ENCODE measurements at regions not wholly inside any gene's neighbourhood (a gene's known extent, or its start where the extent isn't known, plus 50 kb on each side); places are given as distances from the start of the nearest gene placed in this dataset.

DNA sequence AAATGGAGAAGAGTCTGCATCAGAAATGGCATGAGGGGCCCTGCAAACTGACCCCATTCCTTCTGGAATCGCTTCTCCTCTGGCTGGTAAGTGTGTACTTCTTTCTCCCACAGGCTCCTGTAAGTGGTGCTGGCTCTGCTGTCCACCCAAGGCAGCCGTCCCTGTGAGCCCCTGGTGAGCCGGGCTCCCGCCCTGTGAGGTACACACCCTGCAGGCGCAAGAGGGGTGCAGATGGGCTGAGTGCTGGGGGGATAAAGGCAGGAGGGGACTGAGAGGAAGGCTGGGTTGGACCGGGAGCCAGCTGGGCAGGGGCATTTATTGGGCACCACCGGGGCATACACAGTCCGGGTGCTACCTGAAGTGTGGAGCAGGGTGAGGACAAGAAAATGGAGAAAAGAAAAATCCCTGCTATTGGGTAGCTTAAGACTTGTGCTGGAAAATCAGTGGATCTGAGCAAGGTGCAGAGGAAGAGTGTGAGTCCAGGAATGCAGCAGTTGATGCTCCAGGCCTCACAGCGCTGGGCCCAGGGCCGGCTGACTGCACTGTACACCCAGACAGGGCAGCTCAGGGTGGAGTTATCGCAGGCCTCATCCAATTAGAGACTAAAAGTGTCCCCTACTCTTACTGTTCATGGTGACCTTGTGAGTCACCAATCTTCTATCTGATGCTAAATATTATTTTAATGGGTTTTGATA is 455.1 kb upstream of the B3GAT1 start:
- TF ChIP-seq, protein P1, sequence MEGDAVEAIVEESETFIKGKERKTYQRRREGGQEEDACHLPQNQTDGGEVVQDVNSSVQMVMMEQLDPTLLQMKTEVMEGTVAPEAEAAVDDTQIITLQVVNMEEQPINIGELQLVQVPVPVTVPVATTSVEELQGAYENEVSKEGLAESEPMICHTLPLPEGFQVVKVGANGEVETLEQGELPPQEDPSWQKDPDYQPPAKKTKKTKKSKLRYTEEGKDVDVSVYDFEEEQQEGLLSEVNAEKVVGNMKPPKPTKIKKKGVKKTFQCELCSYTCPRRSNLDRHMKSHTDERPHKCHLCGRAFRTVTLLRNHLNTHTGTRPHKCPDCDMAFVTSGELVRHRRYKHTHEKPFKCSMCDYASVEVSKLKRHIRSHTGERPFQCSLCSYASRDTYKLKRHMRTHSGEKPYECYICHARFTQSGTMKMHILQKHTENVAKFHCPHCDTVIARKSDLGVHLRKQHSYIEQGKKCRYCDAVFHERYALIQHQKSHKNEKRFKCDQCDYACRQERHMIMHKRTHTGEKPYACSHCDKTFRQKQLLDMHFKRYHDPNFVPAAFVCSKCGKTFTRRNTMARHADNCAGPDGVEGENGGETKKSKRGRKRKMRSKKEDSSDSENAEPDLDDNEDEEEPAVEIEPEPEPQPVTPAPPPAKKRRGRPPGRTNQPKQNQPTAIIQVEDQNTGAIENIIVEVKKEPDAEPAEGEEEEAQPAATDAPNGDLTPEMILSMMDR (IDR thresholded peaks at IDR 0.05; ENCODE audit: unreplicated experiment in 3 of 3), result no peak
- H3K27me3 Mint-ChIP-seq (ENCODE audit: low read depth), result peaks cover 18% of the 10 kb centered on the region
- no peak overlapping the region for H3K4me3 Mint-ChIP-seq
- peaks cover 17% of the 10 kb centered on the region for H3K4me1 Mint-ChIP-seq
- H3K27ac Mint-ChIP-seq, result no peak overlapping the region
- H3K9me3 Mint-ChIP-seq, result no peaks in the 10 kb centered on the region
- H3K36me3 Mint-ChIP-seq (ENCODE audit: low read depth), result no peaks in the 10 kb centered on the region

DNA sequence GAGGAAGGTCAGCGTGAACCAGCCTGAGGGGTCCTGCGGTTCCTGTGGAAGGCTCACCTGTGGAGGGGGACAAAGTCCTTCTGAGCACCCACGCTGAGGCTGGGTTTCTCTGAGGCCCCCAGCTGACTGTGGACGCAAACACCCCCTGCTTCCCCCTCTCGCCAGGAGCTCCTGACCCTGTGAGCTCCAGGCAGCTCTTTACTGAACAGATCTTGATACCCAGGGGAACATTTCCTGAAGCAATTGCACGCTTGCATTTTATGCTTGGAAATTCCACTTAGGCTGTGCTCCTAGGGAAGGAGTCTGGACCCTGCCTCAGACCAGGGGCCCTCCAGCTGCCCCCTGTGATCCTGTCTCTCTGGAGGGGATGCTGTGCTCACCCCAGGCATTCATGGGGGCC is 454.2 kb upstream of the B3GAT1 start:
- H3K4me3 Mint-ChIP-seq, result no peak overlapping the region
- no peaks in the 10 kb centered on the region for H3K36me3 Mint-ChIP-seq (ENCODE audit: low read depth)
- no peak overlapping the region for H3K27ac Mint-ChIP-seq
- H3K27me3 Mint-ChIP-seq (ENCODE audit: low read depth), result peaks cover 18% of the 10 kb centered on the region
- no peaks in the 10 kb centered on the region for H3K9me3 Mint-ChIP-seq
- H3K4me1 Mint-ChIP-seq, result peaks cover 25% of the 10 kb centered on the region
- TF ChIP-seq, protein P1 (IDR thresholded peaks at IDR 0.05; ENCODE audit: unreplicated experiment in 3 of 3), result no peak

DNA sequence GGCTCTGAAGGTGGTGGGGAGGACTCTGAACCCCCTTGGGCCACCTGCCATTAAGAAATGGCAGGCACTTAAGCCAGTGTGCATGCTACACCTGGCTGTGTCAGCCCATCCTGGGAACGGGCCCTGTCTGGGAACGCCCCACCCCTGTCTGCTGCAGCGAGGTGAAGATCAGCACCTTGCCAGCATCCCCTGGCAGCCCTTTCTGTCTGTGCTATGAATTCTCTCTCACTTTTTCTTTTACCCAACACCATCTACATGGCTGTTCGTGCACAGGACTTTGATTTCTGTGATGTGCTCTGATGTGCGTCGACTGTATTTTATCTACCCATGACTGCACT is 452.9 kb upstream of the B3GAT1 start:
- H3K9me3 Mint-ChIP-seq, result no peaks in the 10 kb centered on the region
- H3K27ac Mint-ChIP-seq, result no peak overlapping the region
- TF ChIP-seq, protein P1 (IDR thresholded peaks at IDR 0.05; ENCODE audit: unreplicated experiment in 3 of 3), result no peak
- H3K4me1 Mint-ChIP-seq, result peaks cover 29% of the 10 kb centered on the region
- H3K36me3 Mint-ChIP-seq (ENCODE audit: low read depth), result no peaks in the 10 kb centered on the region
- no peak overlapping the region for H3K4me3 Mint-ChIP-seq
- H3K27me3 Mint-ChIP-seq (ENCODE audit: low read depth), result peaks cover 18% of the 10 kb centered on the region

DNA sequence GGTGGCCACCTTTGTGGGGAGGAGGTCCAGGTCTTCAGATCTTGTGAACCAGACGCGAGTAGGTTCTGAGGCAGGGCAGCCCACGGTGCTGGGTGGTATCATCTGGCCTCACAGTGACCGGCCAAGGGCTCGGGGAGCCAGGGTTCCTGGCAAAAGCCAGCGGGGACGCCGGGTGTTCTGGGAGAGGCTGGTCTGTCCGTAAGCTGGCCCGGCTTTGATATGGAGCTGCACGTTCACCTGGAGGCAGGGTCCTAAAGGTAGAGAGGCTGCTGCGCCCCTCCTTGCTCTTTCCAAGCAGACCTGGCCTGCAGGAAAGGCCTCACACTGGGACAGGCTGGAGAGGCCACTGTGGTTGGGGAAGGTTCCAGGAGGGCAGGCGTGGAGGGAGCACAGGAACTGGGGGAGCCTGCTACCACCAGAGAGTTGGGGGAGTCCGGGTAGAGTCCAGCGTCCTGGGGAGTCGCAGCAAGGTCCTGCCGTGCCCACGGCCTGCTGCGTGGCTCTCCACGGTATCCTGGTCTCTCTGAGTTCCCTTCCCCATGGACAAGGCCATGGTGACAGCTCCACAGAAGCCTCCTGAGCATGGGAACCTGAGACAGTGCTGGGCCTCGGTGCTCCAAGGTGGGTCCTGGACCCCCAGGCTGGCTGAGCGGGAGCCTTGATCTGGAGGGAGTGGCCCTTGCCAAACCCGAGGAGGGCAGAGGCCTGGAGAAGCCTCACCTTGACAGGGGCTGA is 452.4 kb upstream of the B3GAT1 start:
- H3K4me1 Mint-ChIP-seq, result peaks cover 29% of the 10 kb centered on the region
- no peaks in the 10 kb centered on the region for H3K36me3 Mint-ChIP-seq (ENCODE audit: low read depth)
- TF ChIP-seq, protein P1 (IDR thresholded peaks at IDR 0.05; ENCODE audit: unreplicated experiment in 3 of 3), result no peak
- H3K9me3 Mint-ChIP-seq, result no peaks in the 10 kb centered on the region
- H3K27me3 Mint-ChIP-seq (ENCODE audit: low read depth), result peaks cover 18% of the 10 kb centered on the region
- no peak overlapping the region for H3K4me3 Mint-ChIP-seq
- H3K27ac Mint-ChIP-seq, result no peak overlapping the region

DNA sequence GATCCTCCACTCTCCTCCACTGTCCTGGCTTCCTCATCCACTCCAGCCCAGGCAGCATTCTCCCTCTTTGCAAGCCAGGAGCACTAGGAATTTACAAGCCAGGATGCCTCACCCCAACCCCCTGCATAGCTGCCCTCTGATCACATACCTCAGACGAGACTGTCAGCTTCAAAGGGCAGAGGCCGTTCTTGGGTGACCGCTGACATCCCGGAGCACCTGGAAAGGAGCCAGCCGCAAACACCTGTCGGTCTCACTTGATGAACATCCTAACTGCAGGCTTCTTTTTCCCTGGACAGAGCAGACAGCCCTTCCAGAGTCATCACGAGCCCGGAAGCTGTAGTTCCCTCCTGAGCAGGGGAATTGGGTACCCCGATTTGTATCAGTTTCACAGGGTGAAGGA is 451.3 kb upstream of the B3GAT1 start:
- Mint-ChIP-seq H3K27me3 (ENCODE audit: low read depth) (peaks cover 17% of the 10 kb centered on the region), H3K9me3 (no peaks in the 10 kb centered on the region), H3K4me3 (no peak overlapping the region), H3K4me1 (peaks cover 29% of the 10 kb centered on the region), H3K36me3 (ENCODE audit: low read depth) (no peaks in the 10 kb centered on the region), H3K27ac (no peak overlapping the region)
- TF ChIP-seq, protein P1 (IDR thresholded peaks at IDR 0.05; ENCODE audit: unreplicated experiment in 3 of 3), result no peak

All from nephron (organoid).